Hepatocyte (in vitro differentiated cells): ENCODE measurements at regions not wholly inside any gene's neighbourhood (a gene's known extent, or its start where the extent isn't known, plus 50 kb on each side); places are given as distances from the start of the nearest gene placed in this dataset.

Experiments
- DNase-seq: peaks from one replicate; pipeline ENCODE4 v3.0.0-alpha.2; 2016; ENCODE audit warnings: low spot score
- H2AFZ ChIP-seq: fragments of 200-600 bp; sonication (generic); 2 replicates; pipeline ENCODE4 v1.6.0; 2016; ENCODE audit warnings: antibody characterized with exemption, mild to moderate bottlenecking
- H3K27ac ChIP-seq: fragments of 200-600 bp; sonication (generic); 2 replicates; pipeline ENCODE4 v1.5.1; 2016; ENCODE audit warnings: mild to moderate bottlenecking
- H3K27me3 ChIP-seq: fragments of 200-600 bp; sonication (generic); 2 replicates; pipeline ENCODE4 v1.6.1; 2016
- H3K36me3 ChIP-seq: fragments of 200-600 bp; sonication (generic); replicated peaks from 2 replicates; pipeline ENCODE4 v1.5.1; 2016; ENCODE audit warnings: low read depth; ENCODE audit not compliant: insufficient read depth
- H3K4me1 ChIP-seq: fragments of 200-600 bp; sonication (generic); 2 replicates; pipeline ENCODE4 v1.5.1; 2016; ENCODE audit warnings: mild to moderate bottlenecking, moderate library complexity; ENCODE audit not compliant: insufficient read depth
- H3K4me2 ChIP-seq: fragments of 200-600 bp; sonication (generic); 2 replicates; pipeline ENCODE4 v1.6.0; 2016
- H3K4me3 ChIP-seq: fragments of 200-600 bp; sonication (generic); 2 replicates; pipeline ENCODE4 v1.5.1; 2016; ENCODE audit warnings: mild to moderate bottlenecking
- H3K79me2 ChIP-seq: fragments of 200-600 bp; sonication (generic); 2 replicates; pipeline ENCODE4 v1.6.0; 2017; ENCODE audit warnings: mild to moderate bottlenecking
- H3K9me2 ChIP-seq: fragments of 200-600 bp; sonication (generic); replicated peaks from 2 replicates; pipeline ENCODE4 v1.6.0; 2017; ENCODE audit warnings: mild to moderate bottlenecking; ENCODE audit not compliant: insufficient read depth
- H3K9me3 ChIP-seq: fragments of 200-600 bp; sonication (generic); 2 replicates; pipeline ENCODE4 v1.5.1; 2016; ENCODE audit warnings: low read depth, mild to moderate bottlenecking
- H4K20me1 ChIP-seq: fragments of 200-600 bp; sonication (generic); 2 replicates; pipeline ENCODE4 v1.6.0; 2016; ENCODE audit warnings: mild to moderate bottlenecking; ENCODE audit not compliant: insufficient read depth, poor library complexity, severe bottlenecking
- CTCF ChIP-seq: fragments of 200-600 bp; sonication (generic); IDR thresholded peaks from 2 replicates; pipeline ENCODE4 v1.5.1; 2016; ENCODE audit warnings: antibody characterized with exemption, mild to moderate bottlenecking; ENCODE audit not compliant: poor library complexity
- EZH2 ChIP-seq: fragments of 200-600 bp; sonication (generic); IDR thresholded peaks from 2 replicates; pipeline ENCODE4 v1.6.1; 2016; ENCODE audit warnings: antibody characterized with exemption, mild to moderate bottlenecking, borderline replicate concordance
- EZH2phosphoT487 ChIP-seq: fragments of 200-600 bp; sonication (generic); IDR thresholded peaks from one replicate; pipeline ENCODE4 v1.6.1; 2018; ENCODE audit warnings: antibody characterized with exemption, mild to moderate bottlenecking, low read depth, moderate library complexity; ENCODE audit not compliant: unreplicated experiment, severe bottlenecking
- WGBS: methylation state at CpG from one replicate; pipeline ENCODE4 v1.1.6; 2016; ENCODE audit warnings: low lambda C conversion rate; ENCODE audit errors: missing lambda C conversion rate; 5-methylcytosine and 5-hydroxymethylcytosine counted together

- WGBS = 71% methylated on average over 1 of the region's 1 CpG
- H3K4me3 ChIP-seq = no peak overlapping the region
- no peaks in the 10 kb centered on the region for H3K27me3 ChIP-seq
- no peaks in the 10 kb centered on the region for H3K9me3 ChIP-seq
- no peaks in the 10 kb centered on the region for H3K36me3 ChIP-seq
- no peak overlapping the region for H3K4me2 ChIP-seq
- no peak overlapping the region for H2AFZ ChIP-seq
- no peak overlapping the region for H3K27ac ChIP-seq
- no peaks in the 10 kb centered on the region for H4K20me1 ChIP-seq
- no peaks in the 10 kb centered on the region for H3K79me2 ChIP-seq
- DNase-seq = no peak
- no peaks in the 10 kb centered on the region for H3K4me1 ChIP-seq
- TF ChIP-seq EZH2 (no peak), CTCF (peak; percentile 34)
- no peaks in the 10 kb centered on the region for H3K9me2 ChIP-seq
Measured at GRCh38 chr10:123502983-123503382, 163.2 kb upstream of the GPR26 start.

- Histone ChIP-seq H3K9me2 (no peaks in the 10 kb centered on the region), H3K9me3 (no peaks in the 10 kb centered on the region), H3K27me3 (no peaks in the 10 kb centered on the region), H3K79me2 (no peaks in the 10 kb centered on the region), H3K4me2 (no peak overlapping the region), H2AFZ (no peak overlapping the region), H3K4me3 (no peak overlapping the region), H3K27ac (no peak overlapping the region), H4K20me1 (no peaks in the 10 kb centered on the region), H3K36me3 (no peaks in the 10 kb centered on the region), H3K4me1 (no peaks in the 10 kb centered on the region)
- DNase-seq = no peak
- TF ChIP-seq CTCF (no peak), EZH2phosphoT487 (no peak), EZH2 (no peak)
- WGBS = 92% methylated on average over 2 of the region's 2 CpGs
Measured at GRCh38 chr10:123506455-123506854, 159.7 kb upstream of the GPR26 start.

DNA sequence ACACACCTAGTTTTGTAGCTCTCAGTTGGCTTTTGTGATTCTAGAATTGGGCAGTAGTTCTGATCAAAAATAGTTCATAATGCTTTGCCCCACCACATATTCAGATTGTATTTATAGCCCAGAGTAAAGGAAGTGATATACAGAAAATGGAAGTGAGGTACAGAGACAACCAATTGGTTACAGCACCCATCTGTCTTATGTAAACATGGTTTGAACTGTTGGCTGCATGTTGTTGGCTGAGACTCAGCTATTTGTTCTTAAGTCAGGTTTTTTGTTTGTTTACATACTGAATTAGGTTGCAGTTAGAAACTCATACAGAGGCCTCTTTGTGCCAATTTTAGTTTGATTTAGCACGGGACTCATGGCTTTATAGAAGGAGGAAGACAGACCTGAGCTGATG is 158.9 kb upstream of the GPR26 start:
- no peak overlapping the region for H2AFZ ChIP-seq
- H4K20me1 ChIP-seq = no peaks in the 10 kb centered on the region
- H3K27me3 ChIP-seq = no peaks in the 10 kb centered on the region
- no peak overlapping the region for H3K4me2 ChIP-seq
- no peaks in the 10 kb centered on the region for H3K9me3 ChIP-seq
- TF ChIP-seq EZH2 (no peak), CTCF (no peak), EZH2phosphoT487 (no peak)
- H3K4me1 ChIP-seq = no peaks in the 10 kb centered on the region
- no peaks in the 10 kb centered on the region for H3K36me3 ChIP-seq
- H3K27ac ChIP-seq = no peak overlapping the region
- H3K4me3 ChIP-seq = no peak overlapping the region
- no peaks in the 10 kb centered on the region for H3K9me2 ChIP-seq
- H3K79me2 ChIP-seq = no peaks in the 10 kb centered on the region
- no peak for DNase-seq
- WGBS = 75% methylated on average over 1 of the region's 1 CpG

DNA sequence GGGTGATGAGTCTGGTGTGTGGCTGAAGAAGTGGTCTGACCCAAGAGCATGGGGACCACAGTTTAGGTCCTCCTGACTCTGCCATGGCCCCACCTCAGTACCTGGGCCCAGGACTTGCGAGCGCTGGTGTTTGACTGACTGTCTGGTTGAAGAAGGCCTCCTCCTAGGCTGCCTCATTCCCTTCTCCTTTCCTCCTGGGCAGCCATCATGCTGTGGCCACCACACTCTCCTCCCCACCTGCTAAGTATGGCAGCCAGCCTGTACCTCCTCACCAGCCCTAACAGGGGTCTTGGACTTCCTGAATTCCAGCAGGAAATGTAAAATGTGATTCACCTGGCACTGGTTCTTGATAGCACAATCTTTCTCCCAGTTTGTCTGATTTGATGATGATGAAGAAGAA is 156.8 kb upstream of the GPR26 start:
- TF ChIP-seq EZH2phosphoT487 (no peak), CTCF (no peak), EZH2 (no peak)
- Histone ChIP-seq H3K4me1 (no peaks in the 10 kb centered on the region), H3K79me2 (no peaks in the 10 kb centered on the region), H3K36me3 (no peaks in the 10 kb centered on the region), H3K27ac (no peak overlapping the region), H4K20me1 (no peaks in the 10 kb centered on the region), H3K9me3 (no peaks in the 10 kb centered on the region), H3K27me3 (no peaks in the 10 kb centered on the region), H3K9me2 (no peaks in the 10 kb centered on the region), H3K4me3 (no peak overlapping the region), H3K4me2 (no peak overlapping the region), H2AFZ (no peak overlapping the region)
- 100% methylated on average over 2 of the region's 2 CpGs for WGBS
- no peak for DNase-seq
